HEK293 (cell line): ENCODE measurements at regions not wholly inside any gene's neighbourhood (a gene's known extent, or its start where the extent isn't known, plus 50 kb on each side); places are given as distances from the start of the nearest gene placed in this dataset.
"Not testable (repeated sequence)": the region's sequence is repeated elsewhere in the genome, so short reads cannot be mapped to it uniquely, and the experiment has no call there.

Experiments used
- CTCF ChIA-PET: fragments of 350-600 bp; formaldehyde crosslinking; extraction: SDS; loops from one replicate; lab custom pipeline; 2021; ENCODE audit warnings: antibody characterized with exemption; lab: Yijun Ruan, JAX
- POLR2A ChIA-PET: fragments of 300-600 bp; formaldehyde crosslinking; extraction: SDS; loops from one replicate; lab custom pipeline; 2020; ENCODE audit warnings: antibody characterized with exemption, inconsistent platforms; lab: Yijun Ruan, JAX
- H3K27ac ChIP-seq: fragments of 200-500 bp; sonication (Bioruptor generic); 2 replicates; pipeline ENCODE4 v1.5.1; 2014; ENCODE audit warnings: low read depth, low read length, control low read depth, inconsistent platforms; ENCODE audit errors: extremely low read depth
- H3K36me3 ChIP-seq, 2 experiments: fragments of 200-500 bp in 1 of 2; sonication (Bioruptor generic) in 1 of 2; 1 replicate in 1 of 2; 2 replicates in 1 of 2; pipeline ENCODE4 v1.5.1; 2014 to 2017; ENCODE audit warnings: inconsistent platforms in 2 of 2, low read length in 2 of 2; ENCODE audit not compliant: control insufficient read depth in 2 of 2, insufficient read depth in 1 of 2
- H3K4me1 ChIP-seq: fragments of 200-500 bp; sonication (Bioruptor generic); 2 replicates; pipeline ENCODE4 v1.5.1; 2014; ENCODE audit warnings: mild to moderate bottlenecking, low read length, inconsistent platforms; ENCODE audit not compliant: control insufficient read depth, insufficient read depth
- H3K4me3 ChIP-seq: 2 replicates; pipeline ENCODE4 v1.5.1; 2011; ENCODE audit warnings: low read depth, mild to moderate bottlenecking, control low read depth, low read length, moderate library complexity
- H3K9me3 ChIP-seq: fragments of 200-500 bp; sonication (Bioruptor generic); 2 replicates; pipeline ENCODE4 v1.5.1; 2014; ENCODE audit warnings: low read depth, low read length, inconsistent platforms; ENCODE audit not compliant: control insufficient read depth, insufficient read depth
- HOXD13 ChIP-seq: sonication (generic); formaldehyde crosslinking; IDR thresholded peaks from 2 replicates; pipeline ENCODE4 v1.8.0; 2022; ENCODE audit warnings: missing genetic modification reagents, borderline replicate concordance
- KLF16 ChIP-seq: fragments of 450-650 bp; formaldehyde crosslinking; IDR thresholded peaks from 2 replicates; pipeline ENCODE4 v1.5.1; 2017; ENCODE audit warnings: missing biosample characterization, missing genetic modification characterization
- KLF7 ChIP-seq: fragments of 450-650 bp; formaldehyde crosslinking; IDR thresholded peaks from 2 replicates; pipeline ENCODE4 v1.5.1; 2016; ENCODE audit warnings: missing biosample characterization, missing genetic modification characterization, borderline replicate concordance
- KLF8 ChIP-seq: fragments of 450-650 bp; formaldehyde crosslinking; IDR thresholded peaks from 2 replicates; pipeline ENCODE4 v1.5.1; 2016; ENCODE audit warnings: missing biosample characterization, missing genetic modification characterization
- PRDM1 ChIP-seq: fragments of 450-650 bp; formaldehyde crosslinking; IDR thresholded peaks from 2 replicates; pipeline ENCODE4; 2016; ENCODE audit warnings: missing biosample characterization, missing genetic modification characterization
- SCRT2 ChIP-seq: fragments of 450-650 bp; formaldehyde crosslinking; IDR thresholded peaks from 2 replicates; pipeline ENCODE4 v1.5.1; 2016; ENCODE audit warnings: missing biosample characterization, missing genetic modification characterization
- ZNF121 ChIP-seq: fragments of 450-650 bp; formaldehyde crosslinking; IDR thresholded peaks from 2 replicates; pipeline ENCODE4 v1.5.1; 2016; ENCODE audit warnings: missing biosample characterization, missing genetic modification characterization
- ZNF19 ChIP-seq: fragments of 450-650 bp; formaldehyde crosslinking; IDR thresholded peaks from 2 replicates; pipeline ENCODE4; 2016; ENCODE audit warnings: missing biosample characterization, missing genetic modification characterization, low read depth
- ZNF214 ChIP-seq: fragments of 450-650 bp; formaldehyde crosslinking; IDR thresholded peaks from 2 replicates; pipeline ENCODE4 v1.5.1; 2017; ENCODE audit warnings: missing biosample characterization, mild to moderate bottlenecking, missing genetic modification characterization, borderline replicate concordance
- ZNF23 ChIP-seq: fragments of 450-650 bp; formaldehyde crosslinking; IDR thresholded peaks from 2 replicates; pipeline ENCODE4 v1.5.1; 2016; ENCODE audit warnings: missing biosample characterization, missing genetic modification characterization, borderline replicate concordance
- ZNF24 ChIP-seq: fragments of 450-650 bp; formaldehyde crosslinking; IDR thresholded peaks from 2 replicates; pipeline ENCODE4 v1.5.1; 2016; ENCODE audit warnings: missing biosample characterization, missing genetic modification characterization
- ZNF292 ChIP-seq: fragments of 450-650 bp; formaldehyde crosslinking; IDR thresholded peaks from 2 replicates; pipeline ENCODE4 v1.5.1; 2016; ENCODE audit warnings: low read depth, missing biosample characterization, missing genetic modification characterization, borderline replicate concordance
- ZNF473 ChIP-seq: fragments of 450-650 bp; formaldehyde crosslinking; IDR thresholded peaks from 2 replicates; pipeline ENCODE4 v1.5.1; 2017; ENCODE audit warnings: missing biosample characterization, missing genetic modification characterization
- ZNF529 ChIP-seq: fragments of 450-650 bp; formaldehyde crosslinking; IDR thresholded peaks from 2 replicates; pipeline ENCODE4 v1.5.1; 2017; ENCODE audit warnings: missing genetic modification characterization, missing biosample characterization; ENCODE audit not compliant: insufficient replicate concordance
- ZNF549 ChIP-seq: fragments of 450-650 bp; IDR thresholded peaks from 2 replicates; pipeline ENCODE4 v1.5.1; 2018; ENCODE audit warnings: missing biosample characterization, missing genetic modification characterization, mild to moderate bottlenecking, inconsistent platforms, moderate library complexity
- ZNF610 ChIP-seq: fragments of 450-650 bp; formaldehyde crosslinking; IDR thresholded peaks from 2 replicates; pipeline ENCODE4 v1.5.1; 2016; ENCODE audit warnings: missing biosample characterization, missing genetic modification characterization, borderline replicate concordance
- ZNF658 ChIP-seq: fragments of 450-650 bp; formaldehyde crosslinking; IDR thresholded peaks from 2 replicates; pipeline ENCODE4; 2016; ENCODE audit warnings: missing biosample characterization, missing genetic modification characterization
- ZSCAN30 ChIP-seq: fragments of 450-650 bp; IDR thresholded peaks from 2 replicates; pipeline ENCODE4 v1.5.1; 2018; ENCODE audit warnings: missing biosample characterization, mild to moderate bottlenecking, missing genetic modification characterization, moderate library complexity
- ZXDB ChIP-seq: fragments of 450-650 bp; formaldehyde crosslinking; IDR thresholded peaks from 2 replicates; pipeline ENCODE4 v1.5.1; 2016; ENCODE audit warnings: missing biosample characterization, missing genetic modification characterization
- TF ChIP-seq, protein P1 (sequence below): fragments of 450-650 bp; formaldehyde crosslinking; IDR thresholded peaks from 2 replicates; pipeline ENCODE4 v1.5.1; 2016; ENCODE audit warnings: missing biosample characterization, missing genetic modification characterization, low read depth
- TF ChIP-seq, protein P2 (sequence below): fragments of 450-650 bp; formaldehyde crosslinking; IDR thresholded peaks from 2 replicates; pipeline ENCODE4 v1.5.1; 2016; ENCODE audit warnings: missing biosample characterization, missing genetic modification characterization

DNA sequence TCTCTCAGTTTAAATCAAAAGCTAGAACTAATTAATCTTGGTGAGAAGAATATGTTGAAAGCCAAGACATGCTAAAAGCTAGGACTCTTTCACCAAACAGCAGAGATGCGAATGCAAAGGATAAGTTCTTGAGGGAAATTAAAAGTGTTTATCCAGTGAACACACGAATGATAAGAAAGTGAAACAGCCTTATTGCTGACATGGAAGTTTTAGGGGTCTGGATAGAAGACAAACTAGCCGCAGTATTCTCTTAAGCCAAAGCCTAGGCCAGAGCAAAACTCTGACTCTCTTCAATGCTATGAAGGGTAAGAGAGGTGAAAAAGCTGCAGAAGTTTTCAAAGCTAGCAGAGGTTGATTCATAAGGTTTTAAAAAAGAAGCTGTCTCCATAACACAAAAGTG is 103.0 kb downstream of the UFM1 start:
- Histone ChIP-seq H3K27ac (no peak overlapping the region), H3K36me3 (no peaks in the 10 kb centered on the region), H3K4me1 (no peaks in the 10 kb centered on the region), H3K9me3 (no peaks in the 10 kb centered on the region), H3K4me3 (no peak overlapping the region)
- TF ChIP-seq HOXD13 (CRISPR knock-in tag) (no peak), KLF8 (no peak), KLF7 (tag by site-specific recombination) (no peak), ZXDB (no peak), PRDM1 (tag by site-specific recombination) (no peak), ZNF610 (no peak)
- POLR2A ChIA-PET: no interaction called here
- CTCF ChIA-PET: no interaction called here

DNA sequence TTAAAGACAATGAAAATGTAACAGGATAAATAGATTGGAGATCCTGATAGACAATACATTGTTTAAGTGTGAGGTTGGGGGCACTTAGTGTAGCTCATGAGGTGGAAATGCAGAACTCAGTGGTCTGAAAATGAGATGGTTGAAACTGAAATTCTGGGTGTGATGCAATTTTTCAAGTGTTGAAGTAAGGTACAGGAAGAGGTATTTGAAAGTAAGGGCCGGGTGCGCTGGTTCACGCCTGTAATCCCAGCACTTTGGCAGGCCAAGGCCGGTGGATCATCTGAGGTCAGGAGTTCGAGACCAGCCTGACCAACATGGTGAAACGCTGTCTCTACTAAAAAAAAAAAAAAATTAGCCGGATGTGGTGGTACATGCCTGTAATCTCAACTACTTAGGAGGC is 113.0 kb downstream of the UFM1 start:
- POLR2A ChIA-PET: no interaction called here
- no peaks in the 10 kb centered on the region for H3K4me1 ChIP-seq
- H3K27ac ChIP-seq: no peak overlapping the region
- no peak overlapping the region for H3K4me3 ChIP-seq
- no peak for TF ChIP-seq ZNF214 (tag by site-specific recombination)
- TF ChIP-seq, protein P1, sequence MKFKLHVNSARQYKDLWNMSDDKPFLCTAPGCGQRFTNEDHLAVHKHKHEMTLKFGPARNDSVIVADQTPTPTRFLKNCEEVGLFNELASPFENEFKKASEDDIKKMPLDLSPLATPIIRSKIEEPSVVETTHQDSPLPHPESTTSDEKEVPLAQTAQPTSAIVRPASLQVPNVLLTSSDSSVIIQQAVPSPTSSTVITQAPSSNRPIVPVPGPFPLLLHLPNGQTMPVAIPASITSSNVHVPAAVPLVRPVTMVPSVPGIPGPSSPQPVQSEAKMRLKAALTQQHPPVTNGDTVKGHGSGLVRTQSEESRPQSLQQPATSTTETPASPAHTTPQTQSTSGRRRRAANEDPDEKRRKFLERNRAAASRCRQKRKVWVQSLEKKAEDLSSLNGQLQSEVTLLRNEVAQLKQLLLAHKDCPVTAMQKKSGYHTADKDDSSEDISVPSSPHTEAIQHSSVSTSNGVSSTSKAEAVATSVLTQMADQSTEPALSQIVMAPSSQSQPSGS: no peak
- TF ChIP-seq ZNF121: no peak
- TF ChIP-seq ZNF24 (tag by site-specific recombination): no peak
- no peak for TF ChIP-seq ZSCAN30 (tag by site-specific recombination)
- TF ChIP-seq, all 188 proteins: peak for 0
- Histone ChIP-seq H3K9me3 (no peaks in the 10 kb centered on the region), H3K36me3 (no peaks in the 10 kb centered on the region)
- CTCF ChIA-PET: no interaction called here

DNA sequence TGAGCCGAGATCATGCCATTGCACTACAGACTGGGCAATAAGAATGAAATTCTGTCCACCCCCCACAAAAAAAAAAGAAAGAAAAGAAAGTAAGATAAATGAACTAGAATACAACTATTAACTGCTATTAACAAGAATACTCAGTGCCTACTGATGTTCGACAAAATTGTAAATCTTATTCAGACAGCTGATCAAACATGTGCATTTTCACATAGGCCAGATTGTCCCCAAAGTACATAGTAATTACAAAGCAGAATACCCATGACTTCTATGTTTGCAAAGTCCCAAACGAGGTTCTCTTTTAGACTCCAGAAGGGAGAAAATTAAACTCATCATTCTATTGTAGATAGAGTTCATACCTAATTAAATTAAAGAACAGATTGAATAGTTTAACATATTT is 113.4 kb downstream of the UFM1 start:
- Histone ChIP-seq H3K4me3 (no peak overlapping the region), H3K4me1 (no peaks in the 10 kb centered on the region), H3K27ac (no peak overlapping the region), H3K9me3 (no peaks in the 10 kb centered on the region), H3K36me3 (no peaks in the 10 kb centered on the region)
- ChIA-PET POLR2A (no interaction called here), CTCF (interaction anchor here (0.7 kb wide), 1 partner anchor 443 kb away, joined by 4 read pairs; no protein-coding TSS in a partner anchor)
- no peak for TF ChIP-seq ZNF23
- no peak for TF ChIP-seq ZNF19 (tag by site-specific recombination)
- TF ChIP-seq ZNF529: no peak
- TF ChIP-seq KLF16: no peak
- TF ChIP-seq ZNF473 (tag by site-specific recombination): no peak
- no peak for TF ChIP-seq SCRT2
- TF ChIP-seq ZNF549: no peak

DNA sequence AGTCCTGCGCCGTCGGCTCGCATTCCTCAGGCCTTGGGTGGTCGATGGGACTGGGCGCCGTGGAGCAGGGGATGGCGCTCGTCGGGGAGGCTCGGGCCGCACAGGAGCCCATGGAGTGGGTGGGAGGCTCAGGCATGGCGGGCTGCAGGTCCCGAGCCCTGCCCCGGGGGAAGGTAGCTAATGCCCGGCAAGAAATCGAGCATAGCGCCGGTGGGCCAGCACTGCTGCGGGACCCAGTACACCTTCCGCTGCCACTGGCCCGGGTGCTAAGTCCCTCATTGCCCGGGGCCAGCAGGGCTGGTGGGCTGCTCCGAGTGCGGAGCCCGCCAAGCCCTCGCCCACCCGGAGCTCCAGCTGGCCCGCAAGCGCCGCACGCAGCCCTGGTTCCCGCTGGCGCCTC is 122.8 kb downstream of the UFM1 start:
- CTCF ChIA-PET, H3K4me3 ChIP-seq, H3K36me3 ChIP-seq, H3K4me1 ChIP-seq, H3K27ac ChIP-seq, POLR2A ChIA-PET, H3K9me3 ChIP-seq: not testable (repeated sequence)

DNA sequence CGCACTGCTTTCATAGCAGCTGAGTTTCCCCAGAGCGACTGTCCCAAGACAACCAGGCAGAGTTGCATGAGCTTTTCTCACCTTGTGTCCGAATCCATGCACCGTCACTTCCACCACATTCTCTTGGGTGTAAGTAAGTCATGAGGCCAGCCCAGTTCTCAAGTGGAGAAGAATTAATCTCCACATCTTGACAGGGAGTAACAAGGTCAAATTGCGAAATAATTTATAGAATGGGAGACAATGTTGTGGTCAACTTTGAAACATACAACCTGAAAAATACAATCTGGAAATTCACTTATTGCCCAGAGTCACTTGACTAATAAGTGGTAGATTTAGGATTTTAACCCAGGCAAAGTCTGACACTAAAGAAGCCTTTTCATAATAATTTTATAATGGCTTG is 123.7 kb downstream of the UFM1 start:
- POLR2A ChIA-PET: no interaction called here
- Histone ChIP-seq H3K36me3 (no peaks in the 10 kb centered on the region), H3K4me1 (no peaks in the 10 kb centered on the region), H3K4me3 (no peak overlapping the region), H3K9me3 (no peaks in the 10 kb centered on the region), H3K27ac (no peak overlapping the region)
- no peak for TF ChIP-seq ZNF658 (tag by site-specific recombination)
- TF ChIP-seq ZNF292: no peak
- TF ChIP-seq, protein P2, sequence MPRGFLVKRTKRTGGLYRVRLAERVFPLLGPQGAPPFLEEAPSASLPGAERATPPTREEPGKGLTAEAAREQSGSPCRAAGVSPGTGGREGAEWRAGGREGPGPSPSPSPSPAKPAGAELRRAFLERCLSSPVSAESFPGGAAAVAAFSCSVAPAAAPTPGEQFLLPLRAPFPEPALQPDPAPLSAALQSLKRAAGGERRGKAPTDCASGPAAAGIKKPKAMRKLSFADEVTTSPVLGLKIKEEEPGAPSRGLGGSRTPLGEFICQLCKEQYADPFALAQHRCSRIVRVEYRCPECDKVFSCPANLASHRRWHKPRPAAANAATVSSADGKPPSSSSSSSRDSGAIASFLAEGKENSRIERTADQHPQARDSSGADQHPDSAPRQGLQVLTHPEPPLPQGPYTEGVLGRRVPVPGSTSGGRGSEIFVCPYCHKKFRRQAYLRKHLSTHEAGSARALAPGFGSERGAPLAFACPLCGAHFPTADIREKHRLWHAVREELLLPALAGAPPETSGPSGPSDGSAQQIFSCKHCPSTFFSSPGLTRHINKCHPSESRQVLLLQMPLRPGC (tag by site-specific recombination): no peak
- CTCF ChIA-PET: no interaction called here
